Thyroid gland (tissue), 4 donors: ENCODE measurements at regions not wholly inside any gene's neighbourhood (a gene's known extent, or its start where the extent isn't known, plus 50 kb on each side); places are given as distances from the start of the nearest gene placed in this dataset.

Experiments
- CTCF ChIP-seq, 6 experiments: fragments of 200-600 bp in 3 of 6; fragments of 450-650 bp in 3 of 6; sonication (generic) in 3 of 6; IDR thresholded peaks; one replicate each; pipeline ENCODE4 v1.5.1; 2016 to 2019; ENCODE audit warnings: antibody characterized with exemption in 6 of 6, mild to moderate bottlenecking in 2 of 6, inconsistent platforms in 1 of 6, moderate library complexity in 1 of 6
- POLR2A ChIP-seq, 2 donors: fragments of 450-650 bp; IDR thresholded peaks; one replicate each; pipeline ENCODE4 v1.6.1; 2017; ENCODE audit warnings: antibody characterized with exemption in 2 of 2, mild to moderate bottlenecking in 2 of 2, moderate library complexity in 1 of 2

GRCh38 chr14:44829021-44829420 is 132.7 kb downstream of the KLHL28 start:
- TF ChIP-seq POLR2A (IDR thresholded peaks at IDR 0.05) (no peak), CTCF (IDR thresholded peaks at IDR 0.05) (no peak)
